GM23338 (cell line): ENCODE measurements at regions not wholly inside any gene's neighbourhood (a gene's known extent, or its start where the extent isn't known, plus 50 kb on each side); places are given as distances from the start of the nearest gene placed in this dataset.

Experiments
- ATAC-seq: fragments of 200-7000 bp; cut with Tn5 transposase; 3 replicates; pipeline ENCODE4 v1.9.1; 2020
- DNase-seq: peaks from one replicate; pipeline ENCODE4 v3.0.0-alpha.2; 2015; ENCODE audit warnings: low spot score
- H2AFZ ChIP-seq: fragments of 200-600 bp; sonication (generic); 2 replicates; pipeline ENCODE4 v1.8.0; 2016; ENCODE audit warnings: antibody characterized with exemption, mild to moderate bottlenecking, moderate library complexity
- H3F3A ChIP-seq: fragments of 200-600 bp; sonication (generic); replicated peaks from 2 replicates; pipeline ENCODE4 v1.8.0; 2017; ENCODE audit warnings: antibody characterized with exemption, mixed run types, low read depth
- H3K27ac ChIP-seq: fragments of 200-600 bp; sonication (generic); 2 replicates; pipeline ENCODE4 v1.6.1; 2016; ENCODE audit warnings: low read depth
- H3K27me3 ChIP-seq: fragments of 200-600 bp; sonication (generic); 2 replicates; pipeline ENCODE4 v1.8.0; 2016; ENCODE audit warnings: mild to moderate bottlenecking, mixed run types, moderate library complexity; ENCODE audit not compliant: insufficient read depth
- H3K36me3 ChIP-seq: fragments of 200-600 bp; sonication (generic); 2 replicates; pipeline ENCODE4 v1.8.0; 2016; ENCODE audit warnings: mild to moderate bottlenecking; ENCODE audit not compliant: insufficient read depth
- H3K4me1 ChIP-seq: fragments of 200-600 bp; sonication (generic); 2 replicates; pipeline ENCODE4 v1.8.0; 2016; ENCODE audit warnings: mild to moderate bottlenecking, moderate library complexity; ENCODE audit not compliant: insufficient read depth
- H3K4me2 ChIP-seq: fragments of 200-600 bp; sonication (generic); 2 replicates; pipeline ENCODE4 v1.7.1; 2017; ENCODE audit warnings: mixed run types
- H3K4me3 ChIP-seq: fragments of 200-600 bp; sonication (generic); 2 replicates; pipeline ENCODE4 v1.6.1; 2016; ENCODE audit warnings: mixed run types
- H3K79me2 ChIP-seq: fragments of 200-600 bp; sonication (generic); replicated peaks from 2 replicates; pipeline ENCODE4 v1.8.0; 2017; ENCODE audit warnings: mild to moderate bottlenecking; ENCODE audit not compliant: insufficient read depth
- H3K9me2 ChIP-seq: fragments of 200-600 bp; sonication (generic); 2 replicates; pipeline ENCODE4 v1.8.0; 2017; ENCODE audit not compliant: insufficient read depth
- H4K20me1 ChIP-seq: fragments of 200-600 bp; sonication (generic); replicated peaks from 2 replicates; pipeline ENCODE4 v1.8.0; 2017; ENCODE audit warnings: mild to moderate bottlenecking; ENCODE audit not compliant: insufficient read depth
- H3K27ac Mint-ChIP-seq: 2 replicates; pipeline ENCODE4 v1.8.0; 2020; ENCODE audit warnings: inconsistent platforms, mild to moderate bottlenecking, moderate library complexity, mixed read lengths
- H3K27me3 Mint-ChIP-seq: 3 replicates; pipeline ENCODE4 v1.8.0; 2022; ENCODE audit warnings: low read depth, mild to moderate bottlenecking, moderate library complexity, mixed read lengths, inconsistent platforms; ENCODE audit not compliant: insufficient read depth, poor library complexity
- H3K36me3 Mint-ChIP-seq: 3 replicates; pipeline ENCODE4 v1.8.0; 2021; ENCODE audit warnings: low read depth, mild to moderate bottlenecking, inconsistent platforms, moderate library complexity, mixed read lengths
- H3K4me1 Mint-ChIP-seq: 3 replicates; pipeline ENCODE4 v1.8.0; 2020; ENCODE audit warnings: mild to moderate bottlenecking, inconsistent platforms, mixed read lengths
- H3K4me3 Mint-ChIP-seq: 3 replicates; pipeline ENCODE4 v1.8.0; 2021; ENCODE audit warnings: moderate library complexity, mild to moderate bottlenecking, inconsistent platforms, mixed read lengths
- H3K9me3 Mint-ChIP-seq: 3 replicates; pipeline ENCODE4 v1.8.0; 2020; ENCODE audit warnings: moderate library complexity, mild to moderate bottlenecking, inconsistent platforms, mixed read lengths
- EZH2 ChIP-seq: fragments of 200-600 bp; sonication (generic); IDR thresholded peaks from one replicate; pipeline ENCODE4 v1.8.0; 2017; ENCODE audit warnings: antibody characterized with exemption, mild to moderate bottlenecking, low read depth; ENCODE audit not compliant: unreplicated experiment
- EZH2phosphoT487 ChIP-seq: fragments of 200-600 bp; sonication (generic); IDR thresholded peaks from one replicate; pipeline ENCODE4 v1.8.1; 2018; ENCODE audit warnings: antibody characterized with exemption; ENCODE audit not compliant: unreplicated experiment
- NANOG ChIP-seq: IDR thresholded peaks from 2 replicates; pipeline ENCODE4 v1.6.1; 2016; ENCODE audit warnings: antibody characterized with exemption, borderline replicate concordance
- POLR2AphosphoS5 ChIP-seq: IDR thresholded peaks from 2 replicates; pipeline ENCODE4 v1.6.1; 2016; ENCODE audit warnings: antibody characterized with exemption, low read depth
- STAT1 ChIP-seq: IDR thresholded peaks from one replicate; pipeline ENCODE4 v1.6.1; 2016; ENCODE audit warnings: antibody characterized with exemption; ENCODE audit not compliant: unreplicated experiment
- ZNF114 ChIP-seq: fragments of 250-450 bp; sonication (Bioruptor Pico); IDR thresholded peaks from 2 replicates; pipeline ENCODE4 v1.5.0; 2020; ENCODE audit warnings: mild to moderate bottlenecking, moderate library complexity
- ZNF331 ChIP-seq: fragments of 250-450 bp; sonication (Bioruptor Pico); IDR thresholded peaks from 2 replicates; pipeline ENCODE4 v1.5.0; 2020; ENCODE audit warnings: low read depth, mild to moderate bottlenecking, moderate library complexity
- TF ChIP-seq, protein P1 (sequence below): IDR thresholded peaks from one replicate; pipeline ENCODE4 v1.6.1; 2018; ENCODE audit warnings: antibody characterized with exemption; ENCODE audit not compliant: unreplicated experiment
- TF ChIP-seq, protein P2 (sequence below): IDR thresholded peaks from 2 replicates; pipeline ENCODE4 v1.6.1; 2016; ENCODE audit warnings: antibody characterized with exemption
- TF ChIP-seq, protein P3 (sequence below), 2 experiments: fragments of 200-600 bp in 1 of 2; sonication (generic) in 1 of 2; conservative IDR thresholded peaks; 2 replicates each; pipeline versions ENCODE4 v1.5.1 to v1.6.1; 2016 to 2017; ENCODE audit warnings: antibody characterized with exemption in 2 of 2, low read depth in 2 of 2, mild to moderate bottlenecking in 2 of 2, moderate library complexity in 1 of 2

DNA sequence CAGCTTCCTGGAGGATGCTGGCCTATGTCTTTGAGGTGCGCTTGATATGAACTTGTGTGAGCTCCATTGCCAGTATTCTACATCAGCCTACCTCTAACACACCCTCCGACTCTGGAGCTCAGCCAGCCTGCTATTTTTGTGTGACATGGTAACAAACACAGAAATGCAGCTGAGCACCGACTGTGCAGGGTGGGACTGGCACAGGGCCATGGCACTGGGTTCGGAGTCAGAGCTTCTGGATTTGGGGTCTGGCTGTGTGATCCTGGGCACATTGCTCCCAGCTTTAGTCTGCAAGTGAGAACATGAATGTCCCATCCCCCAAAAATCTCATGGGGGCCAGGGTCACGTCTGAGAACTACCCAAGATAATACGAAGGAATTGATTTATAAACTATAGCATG lies 257.2 kb upstream of the CTBP2 start:
- no peak for DNase-seq
- H3K9me2 ChIP-seq = peaks cover 4% of the 10 kb centered on the region; the same call in 1 of the 2 replicates
- Mint-ChIP-seq H3K4me3 (no peak overlapping the region), H3K9me3 (peaks cover 4% of the 10 kb centered on the region; the same call in 1 of the 3 replicates), H3K27ac (no peak overlapping the region), H3K36me3 (no peaks in the 10 kb centered on the region), H3K4me1 (no peaks in the 10 kb centered on the region), H3K27me3 (peaks cover 3% of the 10 kb centered on the region)
- no peak overlapping the region for H3K4me3 ChIP-seq
- no peaks in the 10 kb centered on the region for H3K4me1 ChIP-seq
- H2AFZ ChIP-seq = no peak overlapping the region
- no peak overlapping the region for H3K27ac ChIP-seq
- H4K20me1 ChIP-seq = no peaks in the 10 kb centered on the region; the same call in 1 of the 2 replicates
- H3K79me2 ChIP-seq = no peaks in the 10 kb centered on the region
- ATAC-seq = no peak
- H3K27me3 ChIP-seq = no peaks in the 10 kb centered on the region
- no peaks in the 10 kb centered on the region for H3F3A ChIP-seq
- TF ChIP-seq EZH2phosphoT487 (no peak), ZNF114 (CRISPR knock-in tag) (no peak), ZNF331 (CRISPR knock-in tag) (no peak)
- TF ChIP-seq, protein P1, sequence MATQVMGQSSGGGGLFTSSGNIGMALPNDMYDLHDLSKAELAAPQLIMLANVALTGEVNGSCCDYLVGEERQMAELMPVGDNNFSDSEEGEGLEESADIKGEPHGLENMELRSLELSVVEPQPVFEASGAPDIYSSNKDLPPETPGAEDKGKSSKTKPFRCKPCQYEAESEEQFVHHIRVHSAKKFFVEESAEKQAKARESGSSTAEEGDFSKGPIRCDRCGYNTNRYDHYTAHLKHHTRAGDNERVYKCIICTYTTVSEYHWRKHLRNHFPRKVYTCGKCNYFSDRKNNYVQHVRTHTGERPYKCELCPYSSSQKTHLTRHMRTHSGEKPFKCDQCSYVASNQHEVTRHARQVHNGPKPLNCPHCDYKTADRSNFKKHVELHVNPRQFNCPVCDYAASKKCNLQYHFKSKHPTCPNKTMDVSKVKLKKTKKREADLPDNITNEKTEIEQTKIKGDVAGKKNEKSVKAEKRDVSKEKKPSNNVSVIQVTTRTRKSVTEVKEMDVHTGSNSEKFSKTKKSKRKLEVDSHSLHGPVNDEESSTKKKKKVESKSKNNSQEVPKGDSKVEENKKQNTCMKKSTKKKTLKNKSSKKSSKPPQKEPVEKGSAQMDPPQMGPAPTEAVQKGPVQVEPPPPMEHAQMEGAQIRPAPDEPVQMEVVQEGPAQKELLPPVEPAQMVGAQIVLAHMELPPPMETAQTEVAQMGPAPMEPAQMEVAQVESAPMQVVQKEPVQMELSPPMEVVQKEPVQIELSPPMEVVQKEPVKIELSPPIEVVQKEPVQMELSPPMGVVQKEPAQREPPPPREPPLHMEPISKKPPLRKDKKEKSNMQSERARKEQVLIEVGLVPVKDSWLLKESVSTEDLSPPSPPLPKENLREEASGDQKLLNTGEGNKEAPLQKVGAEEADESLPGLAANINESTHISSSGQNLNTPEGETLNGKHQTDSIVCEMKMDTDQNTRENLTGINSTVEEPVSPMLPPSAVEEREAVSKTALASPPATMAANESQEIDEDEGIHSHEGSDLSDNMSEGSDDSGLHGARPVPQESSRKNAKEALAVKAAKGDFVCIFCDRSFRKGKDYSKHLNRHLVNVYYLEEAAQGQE = no peak
- no peak overlapping the region for H3K4me2 ChIP-seq
- H3K36me3 ChIP-seq = no peaks in the 10 kb centered on the region

DNA sequence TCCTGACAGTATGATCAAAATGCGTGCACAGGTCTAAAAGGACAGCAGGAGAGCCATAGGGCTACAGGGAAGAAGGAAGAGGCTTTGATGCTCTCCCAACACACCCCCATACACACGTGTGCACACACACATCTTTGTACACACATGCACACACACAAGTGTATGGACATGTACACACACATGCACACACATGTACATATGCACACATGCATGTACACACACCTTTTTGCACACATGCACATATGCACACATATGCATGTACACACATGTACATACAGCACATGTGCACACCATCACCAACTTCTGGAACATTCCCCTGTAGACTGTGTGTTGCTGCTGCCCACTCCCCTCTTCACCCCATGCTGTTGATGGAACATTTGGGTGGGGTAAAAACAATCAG lies 255.6 kb upstream of the CTBP2 start:
- H3K79me2 ChIP-seq = no peaks in the 10 kb centered on the region
- H3K9me2 ChIP-seq = peaks cover 4% of the 10 kb centered on the region; the same call in 1 of the 2 replicates
- Mint-ChIP-seq H3K36me3 (no peaks in the 10 kb centered on the region), H3K27ac (no peak overlapping the region), H3K9me3 (peaks cover 4% of the 10 kb centered on the region; the same call in 1 of the 3 replicates), H3K27me3 (peaks cover 5% of the 10 kb centered on the region), H3K4me3 (no peak overlapping the region), H3K4me1 (no peaks in the 10 kb centered on the region)
- H3K4me3 ChIP-seq = no peak overlapping the region
- H3K27me3 ChIP-seq = no peaks in the 10 kb centered on the region
- H4K20me1 ChIP-seq = no peaks in the 10 kb centered on the region; the same call in 1 of the 2 replicates
- no peak overlapping the region for H3K27ac ChIP-seq
- no peaks in the 10 kb centered on the region for H3K4me1 ChIP-seq
- DNase-seq = no peak
- no peaks in the 10 kb centered on the region for H3K36me3 ChIP-seq
- ATAC-seq = no peak
- H3K4me2 ChIP-seq = no peak overlapping the region
- H3F3A ChIP-seq = no peaks in the 10 kb centered on the region
- no peak overlapping the region for H2AFZ ChIP-seq
- TF ChIP-seq EZH2 = no peak
- no peak for TF ChIP-seq EZH2phosphoT487
- no peak for TF ChIP-seq NANOG
- no peak for TF ChIP-seq POLR2AphosphoS5
- no peak for TF ChIP-seq ZNF114 (CRISPR knock-in tag)
- no peak for TF ChIP-seq ZNF331 (CRISPR knock-in tag)
- TF ChIP-seq, protein P2, sequence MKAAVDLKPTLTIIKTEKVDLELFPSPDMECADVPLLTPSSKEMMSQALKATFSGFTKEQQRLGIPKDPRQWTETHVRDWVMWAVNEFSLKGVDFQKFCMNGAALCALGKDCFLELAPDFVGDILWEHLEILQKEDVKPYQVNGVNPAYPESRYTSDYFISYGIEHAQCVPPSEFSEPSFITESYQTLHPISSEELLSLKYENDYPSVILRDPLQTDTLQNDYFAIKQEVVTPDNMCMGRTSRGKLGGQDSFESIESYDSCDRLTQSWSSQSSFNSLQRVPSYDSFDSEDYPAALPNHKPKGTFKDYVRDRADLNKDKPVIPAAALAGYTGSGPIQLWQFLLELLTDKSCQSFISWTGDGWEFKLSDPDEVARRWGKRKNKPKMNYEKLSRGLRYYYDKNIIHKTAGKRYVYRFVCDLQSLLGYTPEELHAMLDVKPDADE = no peak
- TF ChIP-seq, protein P1 = no peak
- TF ChIP-seq, protein P3, sequence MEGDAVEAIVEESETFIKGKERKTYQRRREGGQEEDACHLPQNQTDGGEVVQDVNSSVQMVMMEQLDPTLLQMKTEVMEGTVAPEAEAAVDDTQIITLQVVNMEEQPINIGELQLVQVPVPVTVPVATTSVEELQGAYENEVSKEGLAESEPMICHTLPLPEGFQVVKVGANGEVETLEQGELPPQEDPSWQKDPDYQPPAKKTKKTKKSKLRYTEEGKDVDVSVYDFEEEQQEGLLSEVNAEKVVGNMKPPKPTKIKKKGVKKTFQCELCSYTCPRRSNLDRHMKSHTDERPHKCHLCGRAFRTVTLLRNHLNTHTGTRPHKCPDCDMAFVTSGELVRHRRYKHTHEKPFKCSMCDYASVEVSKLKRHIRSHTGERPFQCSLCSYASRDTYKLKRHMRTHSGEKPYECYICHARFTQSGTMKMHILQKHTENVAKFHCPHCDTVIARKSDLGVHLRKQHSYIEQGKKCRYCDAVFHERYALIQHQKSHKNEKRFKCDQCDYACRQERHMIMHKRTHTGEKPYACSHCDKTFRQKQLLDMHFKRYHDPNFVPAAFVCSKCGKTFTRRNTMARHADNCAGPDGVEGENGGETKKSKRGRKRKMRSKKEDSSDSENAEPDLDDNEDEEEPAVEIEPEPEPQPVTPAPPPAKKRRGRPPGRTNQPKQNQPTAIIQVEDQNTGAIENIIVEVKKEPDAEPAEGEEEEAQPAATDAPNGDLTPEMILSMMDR (conservative IDR thresholded peaks at IDR 0.05; ENCODE audit: low read depth in 2 of 2) = no peak
- no peak for TF ChIP-seq STAT1
